ENCODE measurements at regions not wholly inside any gene's neighbourhood (a gene's known extent, or its start where the extent isn't known, plus 50 kb on each side); places are given as distances from the start of the nearest gene placed in this dataset.
"Not testable (repeated sequence)": the region's sequence is repeated elsewhere in the genome, so short reads cannot be mapped to it uniquely, and the experiment has no call there.

GRCh38 chr2:225756198-225756597 is 356.7 kb downstream of the NYAP2 start:
- in situ Hi-C loops (cut with HindIII; ENCODE audit: extremely low pct_ligation_motif_present, low pct_unique_long_range_greater_than_20kb) = no loop called here
- DNase-seq (ENCODE audit: low spot score) (no peak), ATAC-seq (no peak), FAIRE-seq (peak; percentile 28)
- H3K9me3 ChIP-seq (ENCODE audit: low read length) = no peaks in the 10 kb centered on the region
- no peak overlapping the region for H3K27ac ChIP-seq (ENCODE audit: extremely low read length, insufficient read depth, low read length)
- no peaks in the 10 kb centered on the region for H4K20me1 ChIP-seq (ENCODE audit: insufficient read depth, low read length)
- H3K27me3 ChIP-seq (ENCODE audit: control insufficient read depth in 1 of 2, insufficient read depth in 2 of 2, low read length in 2 of 2) = no peaks in the 10 kb centered on the region
- ChIA-PET CTCF (ENCODE audit: low intra/inter-chr PET ratio, low total read pairs) (no interaction called here), POLR2A (no interaction called here)
- no peak overlapping the region for H3K4me3 ChIP-seq (replicated peaks in 1 of 3; ENCODE audit: insufficient read depth in 1 of 3, low read depth in 2 of 3, low read length in 3 of 3)
- H3K4me2 ChIP-seq (ENCODE audit: low read depth, low read length) = no peak overlapping the region
- no peak overlapping the region for H3K9ac ChIP-seq (ENCODE audit: insufficient read depth, low read depth, low read length)
- intact Hi-C loops (cut with micrococcal nuclease; ENCODE audit: unreplicated experiment) = no loop called here
- H2AFZ ChIP-seq (ENCODE audit: low read length) = no peak overlapping the region
- WGBS (ENCODE audit: low lambda C conversion rate) = 9% methylated on average over 4 of the region's 4 CpGs
- H3K36me3 ChIP-seq (replicated peaks in 1 of 2; ENCODE audit: control insufficient read depth in 1 of 2, insufficient read depth in 2 of 2, low read length in 2 of 2) = no peaks in the 10 kb centered on the region
- H3K79me2 ChIP-seq (ENCODE audit: insufficient read depth, low read length) = no peaks in the 10 kb centered on the region
- no peaks in the 10 kb centered on the region for H3K4me1 ChIP-seq (ENCODE audit: insufficient read depth, low read length)
- TF ChIP-seq, protein P1, sequence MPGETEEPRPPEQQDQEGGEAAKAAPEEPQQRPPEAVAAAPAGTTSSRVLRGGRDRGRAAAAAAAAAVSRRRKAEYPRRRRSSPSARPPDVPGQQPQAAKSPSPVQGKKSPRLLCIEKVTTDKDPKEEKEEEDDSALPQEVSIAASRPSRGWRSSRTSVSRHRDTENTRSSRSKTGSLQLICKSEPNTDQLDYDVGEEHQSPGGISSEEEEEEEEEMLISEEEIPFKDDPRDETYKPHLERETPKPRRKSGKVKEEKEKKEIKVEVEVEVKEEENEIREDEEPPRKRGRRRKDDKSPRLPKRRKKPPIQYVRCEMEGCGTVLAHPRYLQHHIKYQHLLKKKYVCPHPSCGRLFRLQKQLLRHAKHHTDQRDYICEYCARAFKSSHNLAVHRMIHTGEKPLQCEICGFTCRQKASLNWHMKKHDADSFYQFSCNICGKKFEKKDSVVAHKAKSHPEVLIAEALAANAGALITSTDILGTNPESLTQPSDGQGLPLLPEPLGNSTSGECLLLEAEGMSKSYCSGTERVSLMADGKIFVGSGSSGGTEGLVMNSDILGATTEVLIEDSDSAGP (CRISPR knock-in tag; IDR thresholded peaks at IDR 0.05; ENCODE audit: borderline replicate concordance) = no peak
- no peak for TF ChIP-seq SP2 (CRISPR knock-in tag; IDR thresholded peaks at IDR 0.05)
- no peak for TF ChIP-seq KAT8 (CRISPR knock-in tag; IDR thresholded peaks at IDR 0.05)
- no TSS peak for BruUV-seq (replicated peaks)

DNA sequence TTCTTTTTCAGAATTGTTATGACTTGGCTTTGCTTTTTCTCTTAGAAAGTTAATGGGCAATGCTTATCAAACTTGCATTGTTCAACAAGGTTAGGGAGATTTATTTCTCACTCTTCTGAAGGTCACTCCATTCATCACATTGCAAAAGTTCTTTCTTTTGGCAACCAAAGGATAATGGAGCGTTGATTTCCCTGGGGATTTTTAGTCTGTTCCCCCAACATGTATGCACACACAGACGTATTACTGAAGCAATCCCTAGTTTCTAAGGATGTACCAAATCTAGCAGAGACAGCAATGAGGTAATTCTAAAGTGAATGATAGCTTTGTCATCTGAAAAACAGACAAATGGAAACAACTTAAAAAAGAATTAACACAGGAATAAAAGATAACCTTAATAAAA is 349.1 kb downstream of the NYAP2 start:
- no peak for DNase-seq (ENCODE audit: low spot score)
- Histone ChIP-seq H4K20me1 (ENCODE audit: insufficient read depth, low read length) (no peaks in the 10 kb centered on the region), H3K79me2 (ENCODE audit: insufficient read depth, low read length) (no peaks in the 10 kb centered on the region), H3K27me3 (ENCODE audit: control insufficient read depth in 1 of 2, insufficient read depth in 2 of 2, low read length in 2 of 2) (no peaks in the 10 kb centered on the region), H3K9ac (ENCODE audit: insufficient read depth, low read depth, low read length) (no peak overlapping the region), H3K4me3 (replicated peaks in 1 of 3; ENCODE audit: insufficient read depth in 1 of 3, low read depth in 2 of 3, low read length in 3 of 3) (no peak overlapping the region), H3K9me3 (ENCODE audit: low read length) (no peaks in the 10 kb centered on the region), H2AFZ (ENCODE audit: low read length) (no peak overlapping the region), H3K27ac (ENCODE audit: extremely low read length, insufficient read depth, low read length) (no peak overlapping the region), H3K36me3 (replicated peaks in 1 of 2; ENCODE audit: control insufficient read depth in 1 of 2, insufficient read depth in 2 of 2, low read length in 2 of 2) (no peaks in the 10 kb centered on the region), H3K4me2 (ENCODE audit: low read depth, low read length) (no peak overlapping the region), H3K4me1 (ENCODE audit: insufficient read depth, low read length) (no peaks in the 10 kb centered on the region)
- ATAC-seq = no peak
- no TSS peak for BruUV-seq (replicated peaks)
- CTCF ChIA-PET (ENCODE audit: low intra/inter-chr PET ratio, low total read pairs) = no interaction called here
- intact Hi-C loops (cut with micrococcal nuclease; ENCODE audit: unreplicated experiment) = no loop called here
- under 1% methylated on average over 2 of the region's 2 CpGs for WGBS (ENCODE audit: low lambda C conversion rate)
- no peak for TF ChIP-seq ZNF121 (CRISPR knock-in tag; IDR thresholded peaks at IDR 0.05)
- TF ChIP-seq ARHGAP35 (CRISPR knock-in tag; IDR thresholded peaks at IDR 0.05; ENCODE audit: borderline replicate concordance) = no peak
- no peak for TF ChIP-seq ARNTL (CRISPR knock-in tag; IDR thresholded peaks at IDR 0.05)
- no peak for TF ChIP-seq BRCA1 (CRISPR knock-in tag; IDR thresholded peaks at IDR 0.05)
- TF ChIP-seq CBFB (CRISPR knock-in tag; IDR thresholded peaks at IDR 0.05) = no peak
- no peak for TF ChIP-seq ISL2 (CRISPR knock-in tag; IDR thresholded peaks at IDR 0.05)
- TF ChIP-seq ZNF33A (CRISPR knock-in tag; IDR thresholded peaks at IDR 0.05; ENCODE audit: borderline replicate concordance) = no peak
- TF ChIP-seq ADNP (CRISPR knock-in tag; IDR thresholded peaks at IDR 0.05) = no peak
- TF ChIP-seq ZBTB7A (CRISPR knock-in tag; IDR thresholded peaks at IDR 0.05) = no peak
- TF ChIP-seq BCL6 (CRISPR knock-in tag; IDR thresholded peaks at IDR 0.05) = no peak
- TF ChIP-seq SPEN (CRISPR knock-in tag; IDR thresholded peaks at IDR 0.05; ENCODE audit: low read depth) = no peak
- TF ChIP-seq ZNF614 (CRISPR knock-in tag; IDR thresholded peaks at IDR 0.05; ENCODE audit: borderline replicate concordance) = no peak
- no peak for FAIRE-seq
- in situ Hi-C loops (cut with HindIII; ENCODE audit: extremely low pct_ligation_motif_present, low pct_unique_long_range_greater_than_20kb) = no loop called here
- POLR2A ChIA-PET = no interaction called here

- H3K4me2 ChIP-seq (ENCODE audit: low read depth, low read length); FAIRE-seq; H2AFZ ChIP-seq (ENCODE audit: low read length); H3K79me2 ChIP-seq (ENCODE audit: insufficient read depth, low read length); H3K9ac ChIP-seq (ENCODE audit: insufficient read depth, low read depth, low read length); H3K4me3 ChIP-seq (replicated peaks in 1 of 3; ENCODE audit: insufficient read depth in 1 of 3, low read depth in 2 of 3, low read length in 3 of 3); intact Hi-C loops (cut with micrococcal nuclease; ENCODE audit: unreplicated experiment); ATAC-seq; H4K20me1 ChIP-seq (ENCODE audit: insufficient read depth, low read length); H3K27me3 ChIP-seq (ENCODE audit: control insufficient read depth in 1 of 2, insufficient read depth in 2 of 2, low read length in 2 of 2); in situ Hi-C loops (cut with HindIII; ENCODE audit: extremely low pct_ligation_motif_present, low pct_unique_long_range_greater_than_20kb); H3K9me3 ChIP-seq (ENCODE audit: low read length); CTCF ChIA-PET (ENCODE audit: low intra/inter-chr PET ratio, low total read pairs); POLR2A ChIA-PET; H3K36me3 ChIP-seq (replicated peaks in 1 of 2; ENCODE audit: control insufficient read depth in 1 of 2, insufficient read depth in 2 of 2, low read length in 2 of 2); H3K27ac ChIP-seq (ENCODE audit: extremely low read length, insufficient read depth, low read length); BruUV-seq (replicated peaks); DNase-seq (ENCODE audit: low spot score); H3K4me1 ChIP-seq (ENCODE audit: insufficient read depth, low read length): not testable (repeated sequence)
- WGBS (ENCODE audit: low lambda C conversion rate) = 79% methylated on average over 15 of the region's 35 CpGs
These were observed 344.5 kb downstream of the NYAP2 start for GRCh38 chr2:225743996-225744395.
